CD4-positive, alpha-beta T cell (primary cell): ENCODE measurements at regions not wholly inside any gene's neighbourhood (a gene's known extent, or its start where the extent isn't known, plus 50 kb on each side); places are given as distances from the start of the nearest gene placed in this dataset.
A peak's percentile ranks its signal among the peaks of the same experiment; 100 is the strongest.
"Not testable (repeated sequence)": the region's sequence is repeated elsewhere in the genome, so short reads cannot be mapped to it uniquely, and the experiment has no call there.

Experiments used
- ATAC-seq: fragments of 200-7000 bp; cut with Tn5 transposase; one replicate; pipeline ENCODE4 v1.10.0; 2022; ENCODE audit warnings: mild to moderate bottlenecking; ENCODE audit not compliant: poor library complexity
- CTCF ChIA-PET: fragments of 350-600 bp; sonication (Branson Sonifier 250); formaldehyde crosslinking; loops from one replicate; lab custom pipeline; 2021; ENCODE audit warnings: antibody characterized with exemption, inconsistent platforms; lab: Charles Lee
- POLR2A ChIA-PET: fragments of 350-600 bp; sonication (Branson Sonifier 250); formaldehyde crosslinking; loops from one replicate; lab custom pipeline; 2021; ENCODE audit warnings: antibody characterized with exemption, inconsistent platforms; lab: Charles Lee
- DNase-seq, 14 experiments: peaks; one replicate each; pipeline ENCODE4 v3.0.0-alpha.2; 2013 to 2020; ENCODE audit warnings: mixed read lengths in 2 of 14
- H3K27ac ChIP-seq, 2 donors: one replicate each; pipeline versions ENCODE4 v1.5.1 to v1.7.0; 2013; ENCODE audit warnings: low read length in 2 of 2, low read depth in 1 of 2, mild to moderate bottlenecking in 1 of 2
- H3K27me3 ChIP-seq, 2 experiments: 1 replicate in 1 of 2; 2 replicates in 1 of 2; pipeline versions ENCODE4 v1.6.1 to v1.7.0; 2013; ENCODE audit warnings: low read length in 2 of 2, control low read depth in 1 of 2, mild to moderate bottlenecking in 1 of 2, moderate library complexity in 1 of 2; ENCODE audit not compliant: insufficient read depth in 2 of 2, control insufficient read depth in 1 of 2
- H3K36me3 ChIP-seq: one replicate; pipeline ENCODE4 v1.6.1; 2013; ENCODE audit warnings: low read length, control low read depth; ENCODE audit not compliant: insufficient read depth
- H3K4me1 ChIP-seq: one replicate; pipeline ENCODE4 v1.6.1; 2013; ENCODE audit warnings: low read length, control low read depth; ENCODE audit not compliant: insufficient read depth
- H3K4me3 ChIP-seq: one replicate; pipeline ENCODE4 v1.5.1; 2013; ENCODE audit warnings: mild to moderate bottlenecking, low read length, moderate library complexity
- H3K9me3 ChIP-seq, 2 experiments: 1 replicate in 1 of 2; 2 replicates in 1 of 2; pipeline versions ENCODE4 v1.6.1 to v1.7.0; 2013; ENCODE audit warnings: low read length in 2 of 2, mild to moderate bottlenecking in 2 of 2, control low read depth in 1 of 2, moderate library complexity in 1 of 2; ENCODE audit not compliant: control insufficient read depth in 1 of 2, insufficient read depth in 1 of 2
- H3K27ac Mint-ChIP-seq: one replicate; pipeline ENCODE4 v1.8.0; 2020; ENCODE audit warnings: mixed read lengths
- H3K27me3 Mint-ChIP-seq: one replicate; pipeline ENCODE4 v1.8.0; 2021; ENCODE audit warnings: mixed read lengths
- H3K36me3 Mint-ChIP-seq: one replicate; pipeline ENCODE4 v1.8.0; 2021; ENCODE audit warnings: low read depth, mixed read lengths
- H3K4me1 Mint-ChIP-seq: one replicate; pipeline ENCODE4 v1.8.0; 2021; ENCODE audit warnings: low read depth, mixed read lengths
- H3K4me3 Mint-ChIP-seq: one replicate; pipeline ENCODE4 v1.8.0; 2020; ENCODE audit warnings: mild to moderate bottlenecking, mixed read lengths
- H3K9me3 Mint-ChIP-seq: one replicate; pipeline ENCODE4 v1.8.0; 2020; ENCODE audit warnings: mixed read lengths
- intact Hi-C, 2 experiments: fragments of 100-400 bp; cut with DNase I in 1 of 2; cut with micrococcal nuclease in 1 of 2; formaldehyde crosslinking; loops; one replicate each; pipeline versions ENCODE4 v1.15.1 to v1.9.0; 2023 to 2025; cut with DNase I, micrococcal nuclease
- TF ChIP-seq, protein P1 (sequence below): fragments of 200-600 bp; IDR thresholded peaks from one replicate; pipeline ENCODE4 v1.8.0; 2022; ENCODE audit warnings: antibody characterized with exemption, mild to moderate bottlenecking

DNA sequence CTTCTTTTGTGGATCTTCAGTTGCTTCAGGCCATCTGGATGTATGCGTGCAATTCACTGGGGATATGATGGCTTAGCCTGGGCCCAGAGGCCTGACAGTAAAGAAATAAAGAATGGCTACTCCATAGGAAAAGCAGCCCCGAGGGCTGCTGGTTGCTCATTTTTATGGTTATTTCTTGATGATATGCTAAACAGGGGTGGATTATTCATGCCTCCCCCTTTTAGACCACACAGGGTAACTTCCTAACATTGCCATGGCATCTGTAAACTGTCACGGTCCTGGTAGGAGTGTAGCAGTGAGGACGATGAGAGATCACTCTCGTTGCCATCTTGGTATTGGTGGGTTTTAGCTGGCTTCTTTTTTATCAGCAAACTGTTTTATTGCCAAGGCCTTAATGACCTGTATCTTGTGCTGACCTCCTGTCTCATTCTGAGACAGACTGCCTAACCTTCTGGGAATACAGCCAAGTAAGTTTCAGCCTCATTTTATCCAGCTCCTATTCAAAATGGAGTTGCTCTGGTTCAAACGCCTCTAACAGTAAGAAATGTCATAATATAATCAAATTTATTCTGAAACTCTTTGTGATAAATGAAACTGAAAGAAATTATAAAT lies 60.5 kb downstream of the DSEL start:
- no peak overlapping the region for H3K4me3 Mint-ChIP-seq
- intact Hi-C loops: no loop called here
- POLR2A ChIA-PET: no interaction called here
- Histone ChIP-seq H3K4me3 (no peak overlapping the region), H3K27ac (no peak overlapping the region), H3K4me1 (no peaks in the 10 kb centered on the region), H3K9me3 (peaks cover 0 to 4% of the 10 kb centered on the region in 2 experiments), H3K36me3 (no peaks in the 10 kb centered on the region), H3K27me3 (no peaks in the 10 kb centered on the region)
- peaks cover 3% of the 10 kb centered on the region for H3K9me3 Mint-ChIP-seq
- peaks cover 15% of the 10 kb centered on the region for H3K4me1 Mint-ChIP-seq
- CTCF ChIA-PET: no interaction called here
- TF ChIP-seq, protein P1, sequence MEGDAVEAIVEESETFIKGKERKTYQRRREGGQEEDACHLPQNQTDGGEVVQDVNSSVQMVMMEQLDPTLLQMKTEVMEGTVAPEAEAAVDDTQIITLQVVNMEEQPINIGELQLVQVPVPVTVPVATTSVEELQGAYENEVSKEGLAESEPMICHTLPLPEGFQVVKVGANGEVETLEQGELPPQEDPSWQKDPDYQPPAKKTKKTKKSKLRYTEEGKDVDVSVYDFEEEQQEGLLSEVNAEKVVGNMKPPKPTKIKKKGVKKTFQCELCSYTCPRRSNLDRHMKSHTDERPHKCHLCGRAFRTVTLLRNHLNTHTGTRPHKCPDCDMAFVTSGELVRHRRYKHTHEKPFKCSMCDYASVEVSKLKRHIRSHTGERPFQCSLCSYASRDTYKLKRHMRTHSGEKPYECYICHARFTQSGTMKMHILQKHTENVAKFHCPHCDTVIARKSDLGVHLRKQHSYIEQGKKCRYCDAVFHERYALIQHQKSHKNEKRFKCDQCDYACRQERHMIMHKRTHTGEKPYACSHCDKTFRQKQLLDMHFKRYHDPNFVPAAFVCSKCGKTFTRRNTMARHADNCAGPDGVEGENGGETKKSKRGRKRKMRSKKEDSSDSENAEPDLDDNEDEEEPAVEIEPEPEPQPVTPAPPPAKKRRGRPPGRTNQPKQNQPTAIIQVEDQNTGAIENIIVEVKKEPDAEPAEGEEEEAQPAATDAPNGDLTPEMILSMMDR: no peak
- H3K27ac Mint-ChIP-seq: no peak overlapping the region
- H3K27me3 Mint-ChIP-seq: no peaks in the 10 kb centered on the region
- ATAC-seq (no peak), DNase-seq (no peak)
- H3K36me3 Mint-ChIP-seq: no peaks in the 10 kb centered on the region

DNA sequence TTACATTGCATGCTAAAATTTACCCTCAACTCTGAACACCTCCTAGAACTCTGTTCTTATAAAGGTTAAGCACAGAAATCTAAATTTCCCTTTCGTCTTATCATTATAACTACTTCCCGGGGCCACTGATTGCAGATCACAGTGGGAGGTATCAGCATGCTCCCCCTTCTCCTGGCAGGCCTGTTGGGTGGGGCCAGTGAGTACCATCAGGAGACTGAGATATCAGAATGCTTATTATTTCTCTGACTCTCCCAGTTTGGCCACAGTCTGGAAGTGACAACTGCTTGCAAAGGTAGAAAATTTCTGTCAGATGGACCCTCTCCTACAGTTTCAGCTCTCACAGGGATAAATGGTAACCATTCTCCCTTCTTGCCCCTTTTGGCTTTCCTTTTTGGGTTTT lies 62.6 kb downstream of the DSEL start:
- ChIA-PET CTCF (no interaction called here), POLR2A (no interaction called here)
- Histone ChIP-seq H3K4me3 (no peak overlapping the region), H3K27ac (no peak overlapping the region), H3K36me3 (no peaks in the 10 kb centered on the region), H3K4me1 (no peaks in the 10 kb centered on the region), H3K9me3 (peaks cover 0 to 8% of the 10 kb centered on the region in 2 experiments), H3K27me3 (no peaks in the 10 kb centered on the region)
- TF ChIP-seq, protein P1: no peak
- Mint-ChIP-seq H3K36me3 (no peaks in the 10 kb centered on the region), H3K4me1 (peaks cover 15% of the 10 kb centered on the region), H3K27ac (no peak overlapping the region), H3K27me3 (no peaks in the 10 kb centered on the region), H3K4me3 (no peak overlapping the region), H3K9me3 (peaks cover 8% of the 10 kb centered on the region)
- intact Hi-C loops: no loop called here
- no peak for ATAC-seq
- DNase-seq: no peak

DNA sequence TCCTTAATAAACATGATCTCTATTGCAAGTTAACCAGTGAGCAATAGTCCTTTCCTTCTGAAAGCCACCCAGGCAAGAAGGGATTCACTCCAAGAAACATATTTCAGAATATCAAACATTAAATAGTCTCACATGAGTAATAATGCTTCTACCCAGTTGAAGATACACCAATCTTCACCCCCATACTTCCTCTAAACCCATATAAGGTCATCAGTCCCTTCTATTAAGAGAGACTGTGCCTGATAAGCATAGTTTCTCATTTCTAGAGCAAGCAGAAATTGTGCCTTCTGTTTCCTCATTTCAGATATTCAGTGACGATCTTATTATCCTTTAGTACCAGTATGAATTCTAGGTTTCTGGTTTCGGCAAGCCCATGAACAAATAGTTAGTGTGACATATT lies 64.6 kb downstream of the DSEL start:
- H3K9me3 ChIP-seq: peaks cover 0 to 8% of the 10 kb centered on the region in 2 experiments
- ATAC-seq (no peak), DNase-seq (no peak)
- CTCF ChIA-PET: no interaction called here
- Mint-ChIP-seq H3K9me3 (peaks cover 10% of the 10 kb centered on the region), H3K27me3 (no peaks in the 10 kb centered on the region), H3K4me3 (no peak overlapping the region), H3K4me1 (peaks cover 15% of the 10 kb centered on the region), H3K36me3 (no peaks in the 10 kb centered on the region), H3K27ac (no peak overlapping the region)
- no peaks in the 10 kb centered on the region for H3K27me3 ChIP-seq
- intact Hi-C loops: no loop called here
- H3K4me3 ChIP-seq: no peak overlapping the region
- no peaks in the 10 kb centered on the region for H3K36me3 ChIP-seq
- H3K27ac ChIP-seq: no peak overlapping the region
- H3K4me1 ChIP-seq: no peaks in the 10 kb centered on the region
- POLR2A ChIA-PET: no interaction called here
- TF ChIP-seq, protein P1: no peak

GRCh38 chr18:67451101-67451500 lies 65.4 kb downstream of the DSEL start:
- H3K4me3 Mint-ChIP-seq, H3K36me3 ChIP-seq, H3K27me3 Mint-ChIP-seq, H3K4me3 ChIP-seq, POLR2A ChIA-PET, H3K27ac Mint-ChIP-seq, intact Hi-C loops, H3K36me3 Mint-ChIP-seq, H3K9me3 ChIP-seq, CTCF ChIA-PET, ATAC-seq, H3K27me3 ChIP-seq, H3K4me1 ChIP-seq, H3K27ac ChIP-seq: not testable (repeated sequence)
- Mint-ChIP-seq H3K4me1 (peaks cover 15% of the 10 kb centered on the region), H3K9me3 (peaks cover 11% of the 10 kb centered on the region)
- peak in 7 of 14 experiments; percentile 5 to 64 (median 18) for DNase-seq
